ENCODE measurements at regions not wholly inside any gene's neighbourhood (a gene's known extent, or its start where the extent isn't known, plus 50 kb on each side); places are given as distances from the start of the nearest gene placed in this dataset.

DNA sequence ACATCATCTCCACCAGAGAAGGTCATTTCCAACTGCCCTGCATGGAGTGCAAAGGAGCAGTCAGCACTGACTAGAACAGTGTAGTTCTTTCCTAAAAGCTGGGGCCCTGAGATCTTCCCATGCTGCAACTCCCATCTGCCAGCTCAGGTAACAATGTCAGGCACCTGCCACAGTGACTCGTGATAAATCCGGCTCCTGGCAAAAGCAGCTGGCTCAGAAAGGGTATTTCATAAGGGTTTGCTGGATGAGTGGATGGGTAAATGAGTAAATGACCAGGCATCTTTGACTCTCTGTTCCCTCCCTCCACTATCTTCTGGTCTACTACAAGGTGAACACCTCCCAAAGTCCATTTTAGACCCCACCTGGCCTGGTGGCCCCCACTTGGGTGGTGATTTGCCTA is 403.6 kb downstream of the NXPE2 start:
- no peak for DNase-seq (ENCODE audit: low spot score)

DNA sequence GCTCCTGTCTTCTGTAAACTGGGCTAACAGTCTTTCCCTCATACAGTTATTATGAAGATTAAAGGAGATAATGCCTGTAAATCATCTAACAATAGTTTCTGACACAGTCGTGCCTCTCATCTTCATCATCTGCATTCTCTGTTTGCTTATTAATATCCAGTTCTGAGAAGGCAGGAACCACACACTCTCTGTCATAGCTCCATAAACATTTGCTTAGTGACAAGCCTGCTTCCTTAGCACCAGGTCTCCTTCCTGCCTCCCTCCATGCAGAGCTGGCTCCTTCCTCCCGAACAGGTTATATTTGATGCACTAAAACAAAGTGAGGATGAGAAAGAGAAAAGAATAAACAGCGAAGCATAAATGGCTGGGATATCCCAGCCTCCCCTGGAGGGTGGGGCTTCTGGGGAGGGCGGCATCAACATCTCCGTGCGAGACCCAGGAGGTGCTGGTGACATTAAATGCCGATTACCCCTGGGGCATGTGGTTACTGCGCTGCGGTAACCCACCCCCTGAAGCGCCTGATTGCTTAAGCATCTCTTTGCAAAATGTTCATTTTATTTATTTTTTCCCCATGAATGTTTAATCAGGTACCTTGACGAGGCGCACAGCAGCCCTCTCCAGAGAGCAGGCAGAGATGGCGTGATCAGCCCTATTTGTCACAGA is 404.9 kb downstream of the NXPE2 start:
- DNase-seq (ENCODE audit: low spot score): no peak

DNA sequence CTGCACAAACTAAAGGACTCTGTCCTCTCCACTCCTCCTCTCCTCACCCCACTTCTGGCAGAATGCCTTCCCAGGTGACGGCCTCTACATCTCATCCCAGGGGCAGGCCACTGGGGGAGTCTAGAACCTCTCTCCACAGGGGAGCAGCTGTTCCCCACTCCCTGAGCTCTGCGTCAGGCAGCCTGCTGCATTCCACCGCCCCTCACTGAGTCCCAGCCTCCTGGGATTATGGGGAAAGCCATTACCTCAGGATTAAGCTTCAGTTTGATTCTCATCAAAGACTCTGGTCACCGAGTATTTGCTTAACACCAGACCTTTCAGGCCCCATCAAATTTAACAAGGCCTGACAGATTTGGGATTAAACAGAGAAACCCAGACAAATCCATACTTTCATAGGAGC is 405.9 kb downstream of the NXPE2 start:
- DNase-seq (ENCODE audit: low spot score): no peak

DNA sequence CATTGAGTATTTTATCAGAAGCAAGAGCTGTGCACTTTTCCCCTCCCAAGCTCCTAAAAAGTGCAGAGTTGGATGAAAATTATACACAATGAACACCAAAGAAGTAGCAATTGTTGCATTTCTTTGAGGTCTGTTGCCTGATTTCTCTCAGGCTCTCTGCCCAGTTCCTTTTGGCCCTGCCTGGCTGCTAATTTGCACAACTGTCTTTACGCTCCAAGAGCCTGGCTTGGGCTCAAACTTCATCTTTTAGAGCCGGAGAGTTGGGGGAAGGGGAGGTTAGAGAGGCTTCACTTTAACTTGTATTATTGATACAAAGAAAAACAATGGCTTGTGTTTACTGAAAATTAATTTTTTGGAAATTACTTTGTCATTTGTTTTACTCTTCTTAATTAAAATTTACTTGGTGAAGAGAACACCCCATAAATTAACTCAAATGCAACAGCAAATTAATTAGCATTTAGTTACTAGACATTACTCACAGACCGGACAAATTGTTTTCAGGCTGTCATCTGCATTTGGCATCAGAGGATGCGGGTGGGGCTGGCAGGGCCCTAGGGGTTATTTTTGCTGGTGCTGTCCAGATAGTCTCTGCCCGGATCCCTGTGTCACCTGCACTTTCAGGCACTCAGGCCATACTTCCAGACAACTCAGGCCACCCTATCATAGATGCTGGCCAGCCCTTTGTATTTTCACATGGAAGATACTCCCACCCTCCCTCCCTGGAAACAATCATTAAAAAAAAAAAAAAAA is 407.3 kb downstream of the NXPE2 start:
- DNase-seq (ENCODE audit: low spot score): no peak

DNA sequence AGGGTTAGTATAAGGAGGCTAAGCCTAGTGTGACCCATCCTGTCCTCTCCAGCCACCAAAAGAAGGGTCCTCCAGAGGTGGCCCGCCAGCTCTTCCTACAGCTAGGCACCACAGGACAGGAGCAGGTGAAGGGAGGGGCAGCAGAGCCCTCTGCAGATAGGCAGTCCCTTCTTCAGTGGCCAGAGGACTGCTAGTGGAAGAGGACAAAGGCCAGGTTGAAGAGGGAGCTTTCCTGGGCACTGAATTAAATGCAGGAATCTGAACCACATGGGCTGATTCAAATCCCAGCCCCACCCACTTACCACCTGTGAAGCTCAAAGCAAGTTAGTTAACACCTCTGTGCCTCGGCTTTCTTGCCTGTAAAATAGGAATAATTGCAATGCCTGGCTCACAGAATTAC is 409.5 kb downstream of the NXPE2 start:
- DNase-seq (ENCODE audit: low spot score): no peak

DNA sequence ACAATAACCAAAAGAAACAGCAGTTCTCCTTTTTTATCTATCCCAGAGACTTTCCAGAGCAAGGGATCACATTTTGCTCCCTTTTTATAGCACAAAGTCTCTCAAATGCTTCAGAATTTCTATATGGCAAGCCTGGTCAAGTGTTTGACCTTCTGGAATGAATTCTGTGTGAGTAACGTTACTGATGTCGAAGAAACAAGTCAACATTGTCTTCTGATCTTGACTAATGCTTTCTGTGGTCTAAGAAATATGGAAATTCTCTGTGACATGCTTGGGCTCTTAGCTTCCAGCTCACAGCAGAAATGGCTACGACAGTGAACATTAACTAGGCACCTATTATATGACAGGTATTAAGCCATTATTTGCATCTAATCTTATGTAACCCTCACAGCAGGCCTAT is 411.7 kb downstream of the CADM1 start:
- DNase-seq (ENCODE audit: low spot score): no peak

DNA sequence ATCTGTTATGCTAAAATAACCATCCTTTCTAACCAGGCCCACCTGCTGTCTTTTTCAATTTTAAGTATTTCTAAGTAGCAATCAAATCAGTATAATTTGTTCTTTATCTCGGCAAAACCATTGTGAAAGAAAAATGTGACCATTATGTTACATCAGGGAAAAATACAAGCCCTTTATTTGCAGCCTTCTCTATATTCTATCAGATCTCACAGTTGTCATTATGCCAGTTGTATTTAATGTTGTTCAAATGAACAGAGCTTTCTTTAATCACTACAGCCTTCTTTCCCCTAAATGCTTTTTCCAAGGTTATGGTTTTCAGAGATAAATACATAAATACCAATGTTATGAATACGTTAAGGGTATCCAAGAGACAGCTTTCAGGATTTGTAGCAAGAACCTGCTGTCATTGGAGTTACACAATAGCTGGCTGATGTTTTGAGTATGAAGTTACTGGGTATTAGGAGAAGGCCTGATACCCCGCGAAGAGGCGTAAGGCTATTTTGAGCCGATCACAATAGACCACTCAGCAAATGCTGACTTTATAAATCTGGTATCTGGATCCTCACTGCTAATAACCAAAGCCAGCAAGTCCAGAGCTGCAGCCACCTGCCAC is 406.3 kb downstream of the CADM1 start:
- no peak for DNase-seq (ENCODE audit: low spot score)

DNA sequence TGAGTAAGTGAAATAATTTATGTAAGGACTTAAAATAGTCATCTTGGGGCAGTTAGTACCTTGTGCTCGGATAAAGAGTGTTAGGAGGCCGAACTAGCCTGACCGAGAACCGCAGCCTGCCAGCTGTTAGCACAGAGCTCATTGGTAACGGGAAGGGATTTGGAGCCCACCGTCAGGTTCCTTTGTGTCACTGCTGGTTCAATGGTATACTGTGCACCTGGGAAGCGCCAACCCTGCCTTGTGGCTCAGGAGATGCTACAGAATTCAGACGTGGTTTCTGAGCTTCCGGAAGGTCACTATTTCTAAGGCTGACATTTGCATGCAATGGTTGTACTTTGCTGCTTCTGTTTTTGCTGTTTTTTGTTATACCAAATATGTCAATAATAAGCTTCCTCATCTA is 403.5 kb downstream of the CADM1 start:
- DNase-seq (ENCODE audit: low spot score): no peak

DNA sequence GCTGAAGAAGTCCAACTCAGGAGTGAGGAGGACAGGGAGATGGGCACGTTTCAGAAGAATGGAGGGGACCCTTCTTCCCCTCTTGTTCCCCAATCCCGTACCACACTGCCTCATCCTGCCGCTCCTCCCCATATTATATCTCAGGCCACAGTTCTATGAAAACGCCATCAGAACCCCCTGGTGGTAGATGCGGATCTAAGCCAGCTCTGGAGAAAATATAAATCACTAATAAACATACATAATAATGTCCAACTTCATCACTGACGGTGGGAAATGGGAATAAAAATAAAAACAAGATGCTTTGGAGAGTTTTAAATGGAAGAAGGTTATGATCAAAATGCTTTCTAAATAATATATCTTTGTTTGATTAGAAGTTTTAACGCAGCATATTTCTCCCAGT is 400.3 kb downstream of the CADM1 start:
- DNase-seq (ENCODE audit: low spot score): no peak

DNA sequence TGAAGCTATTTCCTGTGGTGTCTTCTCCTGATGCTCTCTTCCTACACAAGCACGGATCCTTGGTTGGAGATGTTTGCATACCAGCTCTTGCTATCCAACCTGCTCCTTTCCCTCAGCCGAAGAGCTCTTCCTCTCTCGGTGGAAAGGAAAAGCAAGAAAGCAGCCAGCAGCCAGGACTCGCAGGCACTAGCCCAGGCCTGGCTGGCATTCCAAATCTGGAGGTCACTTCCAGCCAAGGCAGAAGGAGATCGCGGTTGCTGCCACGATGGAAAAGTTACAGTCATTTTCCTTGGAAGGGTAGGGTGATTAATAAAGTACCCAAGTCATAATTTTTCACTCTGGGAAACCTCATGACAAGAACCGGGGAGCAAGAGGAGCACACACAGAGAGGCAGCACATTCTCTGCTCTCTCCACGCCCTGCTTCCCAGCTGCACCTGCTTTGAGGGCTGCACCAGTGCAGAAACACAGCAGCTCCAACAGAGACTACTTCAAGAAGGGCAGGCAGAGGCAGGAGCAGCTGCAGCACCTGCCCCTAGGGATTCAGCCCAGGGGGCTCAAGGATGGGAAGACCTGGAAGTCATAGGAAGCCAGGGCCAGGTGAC is 399.3 kb downstream of the CADM1 start:
- no peak for DNase-seq (ENCODE audit: low spot score)

DNA sequence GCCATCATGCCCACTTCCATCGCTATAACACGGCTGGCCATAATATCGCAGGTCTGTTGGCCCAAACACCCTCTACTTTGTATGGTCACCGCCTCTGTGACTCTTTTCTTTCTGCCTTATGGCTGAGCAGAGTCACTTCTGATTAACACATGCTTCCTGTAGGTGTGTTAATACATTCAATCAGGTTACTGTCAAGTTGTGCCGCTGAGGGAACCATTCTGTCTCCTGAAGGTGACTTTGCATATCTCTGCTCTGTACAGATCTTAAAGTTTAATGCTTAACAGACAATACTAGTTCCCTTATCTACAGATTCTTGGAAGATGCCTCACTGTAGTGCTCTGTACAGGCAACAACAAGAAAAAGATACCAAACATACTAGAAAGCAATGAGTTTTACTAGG is 393.1 kb downstream of the CADM1 start:
- no peak for DNase-seq (ENCODE audit: low spot score)

DNA sequence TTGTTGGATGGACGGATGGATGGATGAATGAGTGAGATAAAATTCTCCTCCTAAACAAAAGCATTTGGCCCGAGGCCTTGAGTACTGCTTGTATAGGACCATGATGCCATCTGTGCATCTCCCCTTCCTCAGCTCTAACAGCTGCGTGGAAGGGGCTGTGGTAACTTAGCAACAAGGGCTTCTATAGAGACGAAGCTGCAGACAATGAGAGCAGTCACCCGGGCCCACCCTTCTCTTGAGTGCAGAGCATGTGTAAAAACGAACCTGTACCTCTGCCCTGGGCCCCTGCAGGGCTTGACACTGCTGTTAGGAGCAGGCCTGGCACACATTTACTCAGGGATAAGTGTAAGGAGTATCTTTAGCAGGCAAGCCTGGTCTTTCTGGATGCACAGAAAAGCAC is 391.5 kb downstream of the CADM1 start:
- DNase-seq (ENCODE audit: low spot score): no peak

DNA sequence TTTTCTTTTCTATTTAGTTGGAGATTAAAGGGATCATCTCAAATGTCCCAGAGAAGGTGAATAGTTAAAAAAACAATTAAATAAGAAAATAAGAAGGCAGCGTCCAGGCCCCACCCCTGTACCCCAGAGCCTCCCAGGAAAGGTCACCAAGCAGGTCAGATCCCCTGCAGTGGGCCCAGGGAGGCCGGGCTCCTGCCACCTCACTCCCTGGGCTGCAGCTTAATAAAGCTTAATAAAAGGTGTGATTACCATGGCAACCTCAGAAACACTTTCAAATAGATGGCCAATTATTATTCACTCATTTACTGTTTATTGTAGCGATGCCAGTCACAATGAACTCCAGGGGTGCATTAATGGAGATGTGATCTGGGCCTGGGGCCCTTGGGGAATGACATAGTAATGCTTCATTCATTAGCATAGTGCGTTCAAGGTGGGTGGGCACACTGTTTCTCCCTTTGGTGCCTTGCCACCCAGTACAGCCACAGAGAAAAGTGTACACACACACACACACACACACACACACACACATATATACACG is 386.2 kb downstream of the CADM1 start:
- no peak for DNase-seq (ENCODE audit: low spot score)

DNA sequence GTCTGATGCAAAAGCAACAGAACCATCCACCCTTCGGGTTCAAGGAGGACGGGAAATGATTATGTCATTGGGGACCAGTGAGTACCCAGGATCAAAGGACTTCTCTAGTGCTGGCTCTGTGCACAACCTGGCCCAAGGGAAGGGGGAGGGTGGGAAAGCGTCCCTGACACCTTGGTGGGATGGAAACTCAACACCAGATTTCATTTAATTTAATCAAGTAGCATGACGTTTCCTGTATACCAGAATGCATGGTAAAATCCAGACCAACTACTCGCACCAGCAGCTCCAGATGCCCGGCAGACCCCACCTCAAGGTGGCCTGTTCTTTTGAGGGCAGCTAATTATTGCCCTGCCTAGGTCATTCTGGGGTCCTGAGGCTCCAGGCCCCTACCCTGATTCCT is 385.1 kb downstream of the CADM1 start:
- no peak for DNase-seq (ENCODE audit: low spot score)

All from hematopoietic multipotent progenitor cell treated with erythropoietin and hydrocortisone succinate and interleukin-3 and kit ligand, for 15 days (in vitro differentiated cells).